Epithelial cell of prostate (primary cell): ENCODE measurements at regions not wholly inside any gene's neighbourhood (a gene's known extent, or its start where the extent isn't known, plus 50 kb on each side); places are given as distances from the start of the nearest gene placed in this dataset.

Experiments
- DNase-seq: peaks from one replicate; pipeline ENCODE4 v3.0.0-alpha.2; 2011; ENCODE audit warnings: low read depth, low spot score
- H3K27ac ChIP-seq: fragments of 450-650 bp; 2 replicates; pipeline ENCODE4 v1.5.1; 2017; ENCODE audit warnings: mild to moderate bottlenecking

DNA sequence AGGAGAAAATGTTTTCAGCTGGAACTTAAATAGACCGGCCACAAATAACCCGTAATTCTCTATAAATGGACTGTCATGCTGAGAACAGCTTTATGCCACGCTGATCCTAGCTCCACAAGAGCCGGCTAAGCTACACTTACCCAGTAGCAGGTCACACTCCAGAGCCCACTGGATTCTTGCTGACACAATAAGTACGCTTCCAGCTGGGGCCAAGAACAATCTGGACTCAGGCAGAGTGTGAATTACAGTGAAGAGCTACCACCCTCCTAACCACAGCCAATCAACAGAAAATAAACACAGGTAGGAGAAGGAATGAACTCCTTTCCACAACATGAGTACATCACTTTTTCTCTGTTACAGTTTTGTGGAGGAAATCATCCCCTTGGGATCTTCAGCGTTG, 531.3 kb downstream of the GALC start:
- no peak overlapping the region for H3K27ac ChIP-seq
- no peak for DNase-seq

DNA sequence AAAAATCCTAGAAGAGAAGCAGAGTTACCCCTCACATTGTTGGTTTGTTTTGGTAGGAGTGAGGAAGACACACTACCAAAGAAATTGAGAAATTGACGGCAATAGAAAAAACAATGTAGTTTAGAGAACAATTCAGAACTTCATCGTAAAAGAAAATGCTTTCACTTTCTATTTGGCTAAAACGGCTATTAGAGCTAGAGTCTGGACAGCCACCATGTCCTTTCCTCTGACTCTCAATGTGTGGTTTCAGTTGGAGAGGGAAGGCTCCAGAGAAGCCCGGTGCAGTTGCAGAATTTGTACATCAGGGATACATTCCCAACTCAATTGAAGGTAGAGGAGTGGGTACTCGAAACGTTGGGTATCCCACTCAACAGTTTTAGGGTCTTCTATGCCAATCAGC, 535.3 kb downstream of the GALC start:
- H3K27ac ChIP-seq, result no peak overlapping the region
- no peak for DNase-seq

DNA sequence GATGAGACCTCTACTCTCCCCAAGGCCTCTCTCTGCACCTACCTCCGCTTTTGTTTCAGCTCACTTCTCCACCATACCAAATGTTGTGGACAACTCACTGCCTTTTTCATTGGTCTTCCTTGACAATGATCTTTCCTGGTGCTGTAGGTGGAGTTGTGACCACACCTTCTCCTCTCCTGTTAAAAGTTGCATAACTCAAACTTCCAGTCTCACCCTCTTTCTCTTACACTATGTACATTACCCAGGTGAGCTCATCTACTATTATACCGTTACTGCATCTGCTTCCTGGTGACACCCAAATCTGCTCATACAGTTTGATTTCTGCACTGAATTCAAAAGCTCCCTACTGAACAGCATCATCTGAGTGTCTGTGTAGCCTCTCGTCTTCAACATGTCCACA, 542.8 kb downstream of the GALC start:
- peak; percentile 31 for DNase-seq
- H3K27ac ChIP-seq, result peak overlapping the region; percentile 17

DNA sequence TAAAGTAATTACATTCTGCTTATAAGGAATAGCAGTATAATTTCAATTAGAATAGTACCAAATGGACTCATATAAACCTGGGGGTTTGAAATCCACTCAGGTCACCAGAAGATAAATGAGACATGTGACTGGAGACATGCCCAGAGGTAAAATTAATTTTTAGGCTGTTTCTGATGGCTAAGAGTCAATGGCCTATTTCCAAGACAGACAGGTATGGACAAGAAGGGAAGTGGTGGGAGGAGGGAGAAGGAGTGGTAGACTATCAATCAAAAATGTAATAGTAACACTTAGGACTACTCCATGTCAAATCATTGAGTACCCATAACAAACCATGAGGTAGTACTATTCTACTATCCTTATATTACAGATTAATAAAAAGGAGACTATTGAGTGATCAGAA, 544.0 kb downstream of the GALC start:
- DNase-seq, result peak; percentile 10
- no peak overlapping the region for H3K27ac ChIP-seq

DNA sequence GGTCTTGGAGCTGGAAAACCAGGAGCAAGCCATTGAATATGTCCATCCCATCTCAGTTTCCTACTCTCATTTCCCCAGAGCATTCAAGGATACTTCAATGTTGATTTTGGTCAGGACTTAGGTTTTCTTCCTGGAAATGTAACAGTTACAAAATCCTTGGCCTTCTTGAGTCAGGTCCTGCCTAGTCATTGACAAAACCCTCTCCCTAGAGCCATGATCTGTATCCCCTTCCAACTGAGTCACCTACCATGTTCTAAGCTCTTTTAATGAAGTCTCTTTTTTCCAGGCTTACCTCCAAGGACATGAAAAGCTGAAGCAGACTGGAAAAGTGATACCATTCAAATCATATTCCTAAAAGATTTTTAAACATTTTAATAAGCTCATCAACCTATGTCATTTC, 549.2 kb downstream of the GALC start:
- no peak overlapping the region for H3K27ac ChIP-seq
- DNase-seq, result no peak

DNA sequence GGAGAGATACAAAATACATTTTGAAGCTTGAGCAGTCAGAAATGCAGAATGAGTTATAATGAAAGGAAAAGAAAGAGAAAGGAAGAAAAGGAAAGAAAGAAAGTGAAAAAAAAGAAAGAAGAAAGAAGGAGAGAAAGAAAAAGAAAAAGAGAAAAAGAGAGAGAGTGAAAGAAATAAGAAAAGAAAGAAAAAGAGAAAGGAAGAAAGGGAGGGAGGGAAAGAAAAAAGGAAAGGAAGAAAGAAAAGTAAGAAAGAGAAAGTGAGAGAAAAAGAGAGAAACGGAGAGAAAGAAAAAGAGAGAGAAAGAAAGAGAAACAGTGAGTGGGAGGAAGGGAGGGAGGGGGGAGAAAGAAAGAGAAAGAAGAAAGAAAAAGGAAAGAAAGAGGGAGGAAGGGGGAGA, 549.9 kb downstream of the GALC start:
- H3K27ac ChIP-seq, result no peak overlapping the region
- no peak for DNase-seq

DNA sequence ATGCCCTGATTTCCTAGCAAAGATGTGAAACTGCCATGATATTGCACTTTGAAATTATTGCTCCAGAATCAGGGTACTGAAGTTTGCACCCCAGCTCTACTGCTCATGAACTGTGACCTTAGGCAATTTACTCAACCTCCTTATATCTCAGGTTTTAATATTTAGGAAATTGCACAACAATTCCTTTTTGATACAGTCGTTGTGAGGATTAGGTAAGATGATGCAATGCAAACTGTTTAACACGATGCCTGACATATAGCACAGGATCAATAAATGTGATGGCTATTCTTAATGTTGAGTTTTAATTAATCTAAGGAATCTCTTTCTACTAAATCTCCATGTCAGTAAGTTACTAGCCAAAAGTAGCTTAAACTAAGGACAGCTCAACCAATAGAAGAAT, 555.8 kb downstream of the GALC start:
- no peak overlapping the region for H3K27ac ChIP-seq

DNA sequence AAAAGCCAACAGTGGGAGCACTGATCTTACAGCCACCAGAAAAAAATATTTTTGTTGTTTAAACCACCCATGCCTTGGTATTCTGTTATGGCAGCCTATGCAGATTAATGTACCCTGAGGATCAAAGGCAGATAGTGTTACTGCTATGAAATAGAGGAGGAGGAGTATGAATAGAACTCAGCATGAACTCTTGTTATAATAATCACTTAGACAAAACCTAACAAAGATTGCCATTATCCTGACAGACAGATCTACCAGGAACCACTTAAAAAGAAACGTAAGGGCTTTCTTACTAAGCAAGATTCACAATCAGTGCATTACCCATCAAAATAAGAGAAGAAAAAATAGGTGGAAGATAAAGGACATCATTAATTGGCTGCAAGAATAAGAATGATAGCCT, 558.3 kb downstream of the GALC start:
- H3K27ac ChIP-seq, result no peak overlapping the region
- no peak for DNase-seq

More for the DNA sequence above, 555.8 kb downstream of the GALC start:
- no peak for DNase-seq

DNA sequence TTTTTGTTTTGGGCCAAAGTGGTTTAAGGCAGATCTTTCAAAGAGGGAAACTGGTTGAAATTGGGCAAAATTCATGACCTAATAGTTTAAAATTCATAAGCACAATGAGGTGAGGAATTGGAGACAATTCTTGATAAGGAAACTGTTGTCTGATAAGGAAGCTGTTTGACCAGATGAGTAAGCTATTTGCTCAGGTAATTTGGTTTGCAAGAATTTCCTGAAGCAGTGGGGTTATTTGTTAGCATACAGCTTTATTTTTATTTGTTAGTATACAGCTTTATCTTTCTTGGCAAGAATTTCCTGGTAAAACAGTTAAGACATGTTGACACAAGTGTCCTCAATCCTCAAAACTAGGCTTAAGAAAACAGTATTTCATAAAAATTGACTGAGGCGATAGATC, 559.0 kb downstream of the GALC start:
- H3K27ac ChIP-seq, result peak overlapping the region; percentile 24
- DNase-seq, result no peak

DNA sequence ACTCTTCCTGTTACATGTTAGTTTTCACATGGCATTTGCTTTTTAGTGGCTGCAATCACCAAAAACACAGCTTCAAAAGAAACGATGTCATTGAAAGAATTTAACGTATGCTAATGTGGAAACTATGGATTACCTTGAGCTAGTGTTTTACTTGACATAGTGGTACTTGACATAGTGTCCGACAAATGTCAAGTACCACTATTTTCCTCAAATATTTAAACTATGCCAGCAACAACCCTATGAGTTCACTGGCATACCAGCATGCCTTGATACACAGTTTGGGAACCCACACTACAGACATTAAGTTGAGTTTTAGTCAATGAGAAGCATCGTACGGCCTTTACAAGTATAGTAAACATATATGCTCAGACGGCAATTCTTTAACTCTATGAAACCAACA, 560.3 kb downstream of the GALC start:
- no peak overlapping the region for H3K27ac ChIP-seq
- no peak for DNase-seq

DNA sequence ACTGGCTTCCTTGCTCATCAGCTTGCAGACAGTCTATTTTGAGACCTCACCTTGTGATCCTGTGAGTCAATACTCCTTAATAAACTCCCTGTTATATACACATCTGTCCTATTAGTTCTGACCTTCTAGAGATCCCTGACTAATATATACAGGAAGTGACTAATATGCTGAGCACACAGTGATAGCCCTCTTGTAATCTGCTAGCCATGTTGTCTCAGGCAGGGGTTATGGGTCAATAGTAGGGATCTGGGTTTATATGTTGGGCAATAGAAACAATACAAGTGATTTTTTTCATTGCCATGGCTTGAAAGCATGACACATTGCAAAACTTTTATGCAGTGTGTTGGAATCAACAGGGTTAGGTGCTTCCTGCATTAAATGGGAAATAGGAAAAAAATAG, 562.2 kb downstream of the GALC start:
- peak overlapping the region; percentile 80 for H3K27ac ChIP-seq
- peak; percentile 79 for DNase-seq

DNA sequence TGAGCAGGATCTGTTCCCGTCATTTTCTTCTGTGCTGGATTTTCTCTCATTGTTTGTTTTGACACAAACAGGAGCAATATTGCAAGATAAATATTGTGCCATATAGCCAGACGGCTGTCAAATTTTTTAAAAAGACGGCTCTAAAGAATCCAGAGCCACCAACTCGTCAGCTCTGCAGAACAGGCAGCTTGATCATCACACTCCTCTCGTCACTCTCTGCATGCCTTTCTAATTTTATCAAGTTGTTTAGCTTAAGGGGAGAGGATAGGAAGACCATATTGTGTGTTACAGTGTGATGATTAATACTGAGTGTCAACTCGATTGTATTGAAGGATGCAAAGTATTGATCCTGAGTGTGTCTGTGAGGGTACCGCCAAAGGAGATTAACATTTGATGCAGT, 562.8 kb downstream of the GALC start:
- DNase-seq, result no peak
- peak overlapping the region; percentile 80 for H3K27ac ChIP-seq

DNA sequence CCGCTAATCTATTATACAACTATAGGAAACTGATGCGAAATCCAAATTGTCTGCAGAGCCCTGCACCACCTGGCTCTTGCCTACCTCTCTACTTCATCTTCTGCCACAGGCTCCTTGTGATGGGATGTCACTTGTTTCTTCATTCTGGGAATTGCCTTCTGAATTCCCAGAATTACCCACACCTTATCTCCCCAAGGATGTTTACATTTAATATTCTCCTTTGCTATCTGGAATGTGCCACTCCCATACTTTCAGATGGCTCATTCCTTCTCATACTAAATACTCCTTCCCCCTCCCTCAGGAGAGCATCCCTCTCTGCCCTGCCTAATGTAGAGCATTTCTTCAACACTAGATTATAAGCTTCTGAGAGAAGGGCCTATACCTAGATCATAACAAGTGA, 573.1 kb downstream of the GALC start:
- no peak overlapping the region for H3K27ac ChIP-seq
- no peak for DNase-seq

DNA sequence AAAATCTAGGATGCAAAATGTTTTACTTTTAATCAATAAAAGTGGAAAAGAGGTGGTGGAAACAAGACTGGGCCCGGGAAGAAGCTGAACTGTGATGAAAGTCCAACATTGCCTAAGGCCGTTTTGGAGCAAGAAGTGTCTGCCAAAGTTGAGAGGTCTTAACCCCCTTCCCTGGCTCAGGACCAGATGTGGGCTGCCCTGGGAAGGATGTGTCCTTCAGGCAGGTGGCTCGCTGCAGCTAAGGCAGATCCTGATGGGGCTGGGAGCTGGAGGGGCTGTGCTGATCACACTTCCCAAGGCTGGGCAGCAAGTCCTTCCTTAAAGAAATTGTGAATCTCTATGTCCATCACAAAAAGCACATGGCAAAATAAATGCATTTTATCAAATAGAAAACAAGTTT, 581.6 kb downstream of the GALC start:
- no peak for DNase-seq
- H3K27ac ChIP-seq, result no peak overlapping the region

DNA sequence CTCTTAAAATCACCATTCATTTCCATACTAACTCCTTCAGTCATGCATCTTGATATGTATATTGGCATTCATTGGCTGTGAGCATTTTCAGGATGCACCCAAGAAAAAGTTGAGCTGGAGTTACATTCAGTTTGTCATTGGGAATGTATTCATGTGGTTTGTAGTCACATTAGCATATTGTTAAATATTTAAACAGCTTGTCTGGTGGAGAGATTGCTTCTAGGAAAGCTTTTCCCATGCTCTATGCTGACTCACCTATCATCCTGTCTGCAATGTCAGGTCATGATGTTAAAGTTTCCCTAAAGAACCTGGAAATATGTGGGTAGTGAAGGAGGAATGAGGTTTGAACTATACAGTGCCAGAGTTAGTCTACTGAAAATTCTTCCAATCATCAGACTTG, 583.6 kb downstream of the GALC start:
- DNase-seq, result no peak
- no peak overlapping the region for H3K27ac ChIP-seq

DNA sequence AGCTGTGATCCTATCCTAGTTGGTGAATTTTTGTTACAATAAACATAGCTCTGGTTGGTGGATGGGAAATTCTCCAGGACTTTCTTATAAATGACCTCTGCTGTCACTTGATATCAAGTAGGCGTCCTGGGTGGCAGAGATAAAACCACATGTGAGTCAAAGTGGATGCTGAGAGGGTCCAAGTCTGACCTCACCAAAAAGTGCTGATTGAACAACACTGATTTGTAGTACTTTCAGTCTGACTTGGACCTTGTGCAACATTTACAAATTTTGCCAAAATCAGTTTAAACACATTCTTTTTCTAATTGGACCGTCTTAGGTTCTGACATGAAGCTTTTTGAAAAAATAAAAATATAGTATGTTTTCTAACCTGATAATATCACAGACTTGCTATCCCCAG, 585.6 kb downstream of the GALC start:
- no peak for DNase-seq
- H3K27ac ChIP-seq, result no peak overlapping the region

DNA sequence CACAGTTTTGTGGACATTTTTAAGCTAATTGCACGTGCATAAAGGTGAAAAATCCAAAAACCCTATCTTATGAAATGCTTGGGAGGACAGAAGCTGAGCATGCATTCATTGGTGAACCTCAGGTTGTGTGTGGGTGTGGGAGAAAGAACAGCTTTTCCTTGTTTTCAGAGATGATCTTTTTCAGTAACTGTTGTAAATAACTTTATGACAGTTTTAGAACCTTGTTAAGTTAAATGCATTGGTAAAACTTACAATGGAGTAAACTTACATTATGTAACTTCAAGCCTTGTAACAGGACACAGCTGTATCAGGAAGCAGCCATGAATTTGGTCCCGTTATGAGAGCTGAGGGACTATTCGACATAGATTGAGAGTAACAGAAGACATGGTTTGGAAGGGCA, 587.4 kb downstream of the GALC start:
- H3K27ac ChIP-seq, result no peak overlapping the region
- DNase-seq, result no peak

DNA sequence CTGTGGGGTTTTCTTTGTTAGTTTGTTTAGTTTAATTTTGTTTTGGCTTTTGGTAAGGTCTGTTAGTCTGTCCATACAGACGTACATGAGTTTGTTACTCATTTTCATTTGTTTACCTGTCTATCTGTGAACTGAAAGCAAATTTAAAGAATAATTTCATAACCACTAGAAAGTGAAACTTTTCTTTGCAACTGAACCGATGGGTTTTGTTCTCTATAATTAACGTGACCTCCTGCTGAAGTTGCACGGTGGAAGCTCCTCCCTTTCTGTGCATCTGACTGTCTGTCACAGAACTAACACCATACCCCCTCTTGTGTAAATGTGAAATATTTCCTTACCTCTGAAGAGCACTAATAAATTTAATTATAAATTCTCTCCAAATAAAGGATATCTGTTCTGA, 595.5 kb downstream of the GALC start:
- no peak overlapping the region for H3K27ac ChIP-seq
- no peak for DNase-seq

DNA sequence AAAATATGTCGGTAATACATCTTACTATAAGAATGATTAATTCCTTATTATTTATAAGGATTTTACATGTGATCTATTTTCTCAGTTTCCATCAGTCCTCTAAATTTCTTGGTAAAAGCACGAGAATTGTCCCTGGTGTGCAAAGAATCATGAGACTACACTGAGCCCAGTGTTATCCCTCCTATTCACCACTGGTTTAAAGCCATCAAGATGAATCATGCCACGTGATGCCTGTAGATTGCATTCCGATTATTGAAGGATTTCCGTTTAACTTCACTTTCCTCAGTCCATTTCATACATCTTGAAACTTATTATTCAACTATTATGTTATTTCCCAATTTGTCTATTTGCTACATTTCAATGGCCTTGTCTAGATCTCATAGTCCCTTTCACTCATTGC, 601.9 kb downstream of the GALC start:
- no peak for DNase-seq
- H3K27ac ChIP-seq, result no peak overlapping the region

DNA sequence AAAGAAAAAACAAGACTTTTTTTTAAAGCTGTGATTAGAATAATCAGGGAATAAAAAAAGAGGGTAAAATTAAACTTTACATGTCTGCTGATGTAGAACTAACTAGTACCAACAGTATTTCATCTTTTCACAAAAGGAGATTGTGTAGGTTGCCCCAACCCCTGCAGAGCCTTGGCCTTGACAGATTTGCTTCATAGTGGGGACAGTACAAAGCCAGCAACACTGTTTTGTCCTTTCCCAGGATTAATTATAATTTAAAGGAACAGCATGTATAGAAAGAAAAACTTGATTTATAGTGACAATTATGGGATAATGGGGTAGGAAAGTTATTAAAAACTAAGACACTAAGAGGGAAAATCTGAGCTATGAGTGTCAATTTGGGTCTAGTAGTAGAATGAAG, 604.0 kb downstream of the GALC start:
- DNase-seq, result no peak
- no peak overlapping the region for H3K27ac ChIP-seq

DNA sequence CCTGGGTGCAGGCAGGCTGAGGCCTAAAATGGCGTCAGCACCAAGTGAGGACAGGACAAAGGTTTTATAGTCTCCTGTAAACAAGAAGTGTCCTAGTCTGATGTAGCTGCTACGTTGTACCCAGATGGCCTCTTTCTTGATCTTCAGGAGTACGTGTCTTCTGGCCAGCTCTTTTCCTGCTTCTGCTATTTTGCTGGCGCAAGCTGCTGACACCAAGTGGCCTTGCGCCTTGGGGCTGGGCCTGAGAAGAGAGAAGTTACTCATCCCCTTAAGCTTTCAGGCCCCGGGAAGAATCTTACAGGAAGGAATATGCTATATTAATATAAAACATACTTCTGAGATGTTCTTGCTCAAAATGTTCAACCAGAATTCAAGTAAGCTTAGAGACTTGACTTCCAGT, 605.2 kb downstream of the GALC start:
- no peak overlapping the region for H3K27ac ChIP-seq
- no peak for DNase-seq

DNA sequence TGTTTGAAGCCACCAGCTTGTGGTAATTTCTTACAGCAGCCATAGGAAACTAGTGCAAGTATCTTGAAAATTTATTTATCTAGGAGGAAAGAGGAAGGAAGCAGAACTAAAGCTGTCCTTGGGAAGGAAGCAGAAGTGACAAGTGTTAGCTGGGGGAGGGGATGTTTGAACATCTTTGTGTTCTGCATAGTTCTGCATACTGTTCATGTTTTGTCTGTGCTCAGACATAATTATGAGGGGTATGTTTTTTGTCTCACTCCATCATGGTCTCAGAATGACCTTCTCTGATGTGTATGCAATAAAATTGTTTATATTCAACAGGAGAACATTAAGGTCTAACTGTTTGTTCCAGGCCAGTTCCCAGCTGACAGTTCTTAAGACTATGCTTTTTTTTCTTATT, 606.5 kb downstream of the GALC start:
- H3K27ac ChIP-seq, result no peak overlapping the region
- DNase-seq, result no peak

DNA sequence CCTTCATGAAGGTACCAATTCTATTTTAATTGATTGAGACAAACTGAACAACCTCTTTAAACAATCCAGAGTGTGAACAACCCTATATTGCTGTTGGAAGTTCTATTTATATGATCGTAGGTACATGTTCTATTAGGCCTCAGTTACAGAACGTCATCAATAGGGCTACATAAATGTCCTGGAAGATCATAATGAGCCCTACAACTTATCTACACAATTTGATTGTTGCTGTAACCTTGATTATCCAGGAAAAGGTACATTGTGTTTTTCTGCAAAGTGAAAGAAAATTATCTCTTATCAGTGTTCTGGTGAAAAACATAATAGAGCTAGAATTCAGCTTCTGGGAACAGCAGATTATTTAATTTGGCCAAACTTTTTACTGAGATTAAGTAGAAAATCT, 612.9 kb downstream of the GALC start:
- no peak overlapping the region for H3K27ac ChIP-seq
- no peak for DNase-seq
